ENCODE measurements at regions not wholly inside any gene's neighbourhood (a gene's known extent, or its start where the extent isn't known, plus 50 kb on each side); places are given as distances from the start of the nearest gene placed in this dataset.
"Not testable (repeated sequence)": the region's sequence is repeated elsewhere in the genome, so short reads cannot be mapped to it uniquely, and the experiment has no call there.

DNA sequence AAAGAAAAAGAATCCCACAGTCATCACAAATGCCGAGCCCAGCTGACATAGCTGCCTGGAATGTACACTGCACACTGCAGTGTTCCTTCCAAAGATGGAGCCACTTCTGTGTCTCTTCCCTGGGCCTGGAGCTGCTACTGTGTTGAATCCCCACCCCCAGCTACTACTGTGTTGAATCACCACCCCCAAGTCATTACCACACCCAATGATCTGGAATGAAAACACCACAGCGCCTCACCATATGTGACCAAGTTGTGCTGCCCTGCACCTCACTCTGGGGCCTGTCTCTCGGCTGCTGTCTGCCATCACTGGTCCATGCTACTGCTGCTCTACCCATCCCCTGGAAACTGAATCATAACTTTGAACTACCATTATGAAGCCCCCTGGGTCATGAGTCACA is 861.2 kb downstream of the UQCRFS1 start:
- Histone ChIP-seq H3K36me3 (ENCODE audit: insufficient read depth, insufficient read length, low read length) (no peaks in the 10 kb centered on the region), H3K4me1 (ENCODE audit: insufficient read depth, insufficient read length) (no peaks in the 10 kb centered on the region), H3K9me3 (ENCODE audit: insufficient read depth, low read length) (peaks cover 6% of the 10 kb centered on the region; the same call in 1 of the 2 replicates), H3K27me3 (ENCODE audit: insufficient read depth, insufficient read length) (no peaks in the 10 kb centered on the region), H3K4me3 (ENCODE audit: insufficient read length, low read depth) (no peak overlapping the region), H3K9ac (ENCODE audit: insufficient read length, low read depth) (no peak overlapping the region)
- TF ChIP-seq SUZ12 (IDR thresholded peaks at IDR 0.05; ENCODE audit: extremely low read depth, insufficient read depth, insufficient read length) (no peak), YY1 (IDR thresholded peaks at IDR 0.05; ENCODE audit: insufficient read depth, insufficient read length) (no peak), ZNF274 (IDR thresholded peaks at IDR 0.05; ENCODE audit: low read depth, low read length) (no peak)
- DNase-seq (ENCODE audit: low read depth, low spot score) = no peak

DNA sequence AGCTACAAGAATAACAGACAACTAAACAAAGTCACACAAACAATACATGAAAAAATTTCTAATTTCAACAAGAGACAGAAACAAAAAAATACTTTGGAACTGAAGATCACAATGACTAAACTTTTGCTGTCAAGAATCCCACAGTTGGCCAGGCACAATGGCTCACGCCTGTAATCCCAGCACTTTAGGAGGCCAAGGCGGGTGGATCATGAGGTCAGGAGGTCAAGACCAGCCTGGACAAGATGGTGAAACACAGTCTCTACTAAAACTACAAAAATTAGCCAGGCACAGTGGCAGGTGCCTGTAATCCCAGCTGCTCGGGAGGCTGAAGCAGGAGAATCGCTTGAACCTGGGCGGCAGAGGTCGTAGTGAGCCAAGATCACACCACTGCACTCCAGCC is 861.6 kb downstream of the UQCRFS1 start:
- H3K36me3 ChIP-seq (ENCODE audit: insufficient read depth, insufficient read length, low read length); H3K9ac ChIP-seq (ENCODE audit: insufficient read length, low read depth); DNase-seq (ENCODE audit: low read depth, low spot score); H3K4me1 ChIP-seq (ENCODE audit: insufficient read depth, insufficient read length); H3K27me3 ChIP-seq (ENCODE audit: insufficient read depth, insufficient read length); H3K9me3 ChIP-seq (ENCODE audit: insufficient read depth, low read length); H3K4me3 ChIP-seq (ENCODE audit: insufficient read length, low read depth): not testable (repeated sequence)

DNA sequence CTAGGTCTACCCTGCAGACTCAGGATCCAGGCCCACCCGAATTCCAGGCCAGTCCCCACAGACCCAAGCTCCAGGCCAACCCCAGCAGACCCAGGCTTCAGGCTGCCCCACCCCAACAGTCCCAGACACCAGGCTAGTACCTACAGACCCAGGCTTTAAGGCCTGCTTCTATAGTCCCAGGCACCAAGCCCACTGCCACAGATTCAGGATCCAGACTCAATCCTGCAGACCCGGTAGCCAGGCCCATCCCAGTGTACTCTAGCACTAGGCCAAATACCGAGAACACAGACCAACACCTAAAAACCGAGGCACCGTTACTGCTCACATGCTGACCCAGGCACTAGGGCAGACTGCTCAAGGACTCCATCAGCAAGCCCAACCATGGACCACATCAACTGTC is 862.3 kb downstream of the UQCRFS1 start:
- Histone ChIP-seq H3K9ac (ENCODE audit: insufficient read length, low read depth) (no peak overlapping the region), H3K27me3 (ENCODE audit: insufficient read depth, insufficient read length) (no peaks in the 10 kb centered on the region), H3K36me3 (ENCODE audit: insufficient read depth, insufficient read length, low read length) (no peaks in the 10 kb centered on the region), H3K4me3 (ENCODE audit: insufficient read length, low read depth) (no peak overlapping the region), H3K4me1 (ENCODE audit: insufficient read depth, insufficient read length) (no peaks in the 10 kb centered on the region), H3K9me3 (ENCODE audit: insufficient read depth, low read length) (peaks cover 6% of the 10 kb centered on the region; the same call in 1 of the 2 replicates)
- TF ChIP-seq YY1 (IDR thresholded peaks at IDR 0.05; ENCODE audit: insufficient read depth, insufficient read length) = no peak
- no peak for TF ChIP-seq SUZ12 (IDR thresholded peaks at IDR 0.05; ENCODE audit: extremely low read depth, insufficient read depth, insufficient read length)
- no peak for TF ChIP-seq ZNF274 (IDR thresholded peaks at IDR 0.05; ENCODE audit: low read depth, low read length)
- DNase-seq (ENCODE audit: low read depth, low spot score) = no peak

DNA sequence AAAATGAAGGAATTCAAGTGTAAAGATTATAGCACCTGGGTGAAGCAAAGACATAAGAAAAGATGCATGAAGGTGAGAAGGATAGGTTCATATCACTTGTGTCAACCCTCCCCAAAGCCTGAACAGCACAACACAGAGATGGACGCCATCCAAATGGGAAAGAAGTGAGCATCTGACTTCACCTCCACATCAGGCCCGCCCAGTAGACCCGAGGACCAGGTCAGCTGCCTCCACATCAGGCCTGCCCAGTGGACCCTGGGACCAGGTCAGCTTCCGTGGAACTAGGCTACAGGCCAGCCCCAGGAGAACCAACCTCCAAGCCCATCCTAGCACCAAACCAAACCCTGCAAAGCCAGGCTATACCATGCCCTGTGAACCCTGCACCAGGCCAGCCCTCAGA is 862.9 kb downstream of the UQCRFS1 start:
- DNase-seq (ENCODE audit: low read depth, low spot score) = no peak
- H3K36me3 ChIP-seq (ENCODE audit: insufficient read depth, insufficient read length, low read length) = no peaks in the 10 kb centered on the region
- H3K4me3 ChIP-seq (ENCODE audit: insufficient read length, low read depth) = no peak overlapping the region
- H3K27me3 ChIP-seq (ENCODE audit: insufficient read depth, insufficient read length) = no peaks in the 10 kb centered on the region
- no peak for TF ChIP-seq SUZ12 (IDR thresholded peaks at IDR 0.05; ENCODE audit: extremely low read depth, insufficient read depth, insufficient read length)
- TF ChIP-seq ZNF274 (IDR thresholded peaks at IDR 0.05; ENCODE audit: low read depth, low read length) = no peak
- TF ChIP-seq YY1 (IDR thresholded peaks at IDR 0.05; ENCODE audit: insufficient read depth, insufficient read length) = no peak
- H3K9ac ChIP-seq (ENCODE audit: insufficient read length, low read depth) = no peak overlapping the region
- peaks cover 6% of the 10 kb centered on the region; the same call in 1 of the 2 replicates for H3K9me3 ChIP-seq (ENCODE audit: insufficient read depth, low read length)
- H3K4me1 ChIP-seq (ENCODE audit: insufficient read depth, insufficient read length) = peaks cover 2% of the 10 kb centered on the region

DNA sequence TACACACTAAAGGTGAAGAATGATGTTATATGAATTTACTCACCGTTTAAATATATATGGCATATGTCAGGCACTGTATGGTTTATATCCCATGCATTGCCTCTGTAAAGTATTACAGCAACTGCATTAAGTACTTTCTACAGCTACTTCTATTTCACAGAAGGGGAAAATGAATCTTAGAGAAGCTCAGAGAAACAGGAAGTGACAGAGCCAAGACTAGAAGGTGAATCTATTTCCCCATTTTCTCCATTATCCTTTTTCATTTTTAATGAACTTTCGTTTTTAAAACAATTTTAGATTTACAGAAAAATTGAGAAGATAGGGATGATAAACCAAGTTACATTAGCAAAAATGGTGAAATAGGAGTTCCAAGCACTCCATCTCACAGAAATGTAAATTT is 863.3 kb downstream of the UQCRFS1 start:
- TF ChIP-seq YY1 (IDR thresholded peaks at IDR 0.05; ENCODE audit: insufficient read depth, insufficient read length) (no peak), SUZ12 (IDR thresholded peaks at IDR 0.05; ENCODE audit: extremely low read depth, insufficient read depth, insufficient read length) (no peak), ZNF274 (IDR thresholded peaks at IDR 0.05; ENCODE audit: low read depth, low read length) (no peak)
- no peak for DNase-seq (ENCODE audit: low read depth, low spot score)
- Histone ChIP-seq H3K9ac (ENCODE audit: insufficient read length, low read depth) (no peak overlapping the region), H3K9me3 (ENCODE audit: insufficient read depth, low read length) (peaks cover 6% of the 10 kb centered on the region; the same call in 1 of the 2 replicates), H3K27me3 (ENCODE audit: insufficient read depth, insufficient read length) (no peaks in the 10 kb centered on the region), H3K36me3 (ENCODE audit: insufficient read depth, insufficient read length, low read length) (no peaks in the 10 kb centered on the region), H3K4me1 (ENCODE audit: insufficient read depth, insufficient read length) (peaks cover 2% of the 10 kb centered on the region), H3K4me3 (ENCODE audit: insufficient read length, low read depth) (no peak overlapping the region)

DNA sequence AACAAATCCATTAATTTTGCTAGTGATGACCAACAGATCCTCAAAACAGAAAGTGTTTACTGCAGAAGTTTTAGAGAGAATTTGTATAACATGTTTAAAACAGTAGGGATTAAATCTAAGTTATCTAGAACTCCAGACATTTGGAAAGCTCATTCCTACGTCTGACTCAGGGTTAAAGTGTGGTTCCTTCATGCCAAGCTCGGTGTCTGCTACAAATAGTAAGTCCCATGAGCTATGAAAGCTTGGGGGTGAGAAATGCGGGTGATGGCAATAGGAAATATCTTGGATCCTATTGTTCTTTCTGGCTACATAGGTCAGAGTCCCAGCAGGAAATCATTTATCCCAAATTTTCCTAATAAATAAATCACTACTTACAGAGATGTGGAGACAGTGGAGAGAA is 867.1 kb downstream of the UQCRFS1 start:
- no peak overlapping the region for H3K9ac ChIP-seq (ENCODE audit: insufficient read length, low read depth)
- no peaks in the 10 kb centered on the region for H3K36me3 ChIP-seq (ENCODE audit: insufficient read depth, insufficient read length, low read length)
- DNase-seq (ENCODE audit: low read depth, low spot score) = no peak
- no peak overlapping the region for H3K4me3 ChIP-seq (ENCODE audit: insufficient read length, low read depth)
- H3K4me1 ChIP-seq (ENCODE audit: insufficient read depth, insufficient read length) = peaks cover 2% of the 10 kb centered on the region
- TF ChIP-seq YY1 (IDR thresholded peaks at IDR 0.05; ENCODE audit: insufficient read depth, insufficient read length) (no peak), ZNF274 (IDR thresholded peaks at IDR 0.05; ENCODE audit: low read depth, low read length) (no peak), SUZ12 (IDR thresholded peaks at IDR 0.05; ENCODE audit: extremely low read depth, insufficient read depth, insufficient read length) (no peak)
- H3K9me3 ChIP-seq (ENCODE audit: insufficient read depth, low read length) = peaks cover 6% of the 10 kb centered on the region
- no peaks in the 10 kb centered on the region for H3K27me3 ChIP-seq (ENCODE audit: insufficient read depth, insufficient read length)

DNA sequence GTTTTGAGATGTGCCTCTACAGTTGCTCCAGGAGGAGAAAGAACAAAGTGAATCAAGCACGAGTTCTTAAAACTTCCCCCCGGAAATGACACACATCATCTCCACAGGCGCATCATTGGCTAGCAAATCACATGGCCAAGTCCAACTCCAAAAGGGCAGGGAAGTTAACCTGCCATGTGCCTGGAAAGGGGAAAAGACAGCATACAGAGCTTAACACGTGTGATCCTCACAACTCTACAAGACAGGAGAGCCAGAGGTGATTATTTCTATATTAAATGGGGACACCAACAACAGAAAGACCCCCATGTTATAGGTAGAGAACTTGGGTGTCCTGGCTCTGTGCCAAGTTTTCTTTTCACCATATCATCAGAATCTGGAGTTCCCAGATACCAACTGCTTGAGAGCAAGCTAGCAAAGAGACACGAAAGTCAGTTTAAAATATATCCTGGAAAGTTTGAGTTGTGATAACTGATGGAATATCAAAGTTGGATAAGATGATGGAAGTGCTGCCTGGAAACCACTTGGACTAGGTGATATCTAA is 871.1 kb downstream of the UQCRFS1 start:
- H3K36me3 ChIP-seq (ENCODE audit: insufficient read depth, insufficient read length, low read length) = no peaks in the 10 kb centered on the region
- H3K9me3 ChIP-seq (ENCODE audit: insufficient read depth, low read length) = peaks cover 6% of the 10 kb centered on the region
- H3K4me3 ChIP-seq (ENCODE audit: insufficient read length, low read depth) = no peak overlapping the region
- no peak overlapping the region for H3K9ac ChIP-seq (ENCODE audit: insufficient read length, low read depth)
- no peak for DNase-seq (ENCODE audit: low read depth, low spot score)
- H3K4me1 ChIP-seq (ENCODE audit: insufficient read depth, insufficient read length) = peaks cover 2% of the 10 kb centered on the region
- TF ChIP-seq YY1 (IDR thresholded peaks at IDR 0.05; ENCODE audit: insufficient read depth, insufficient read length) (no peak), SUZ12 (IDR thresholded peaks at IDR 0.05; ENCODE audit: extremely low read depth, insufficient read depth, insufficient read length) (no peak), ZNF274 (IDR thresholded peaks at IDR 0.05; ENCODE audit: low read depth, low read length) (no peak)
- H3K27me3 ChIP-seq (ENCODE audit: insufficient read depth, insufficient read length) = no peaks in the 10 kb centered on the region

Measured in NT2/D1 (cell line).